ENCODE measurements at regions not wholly inside any gene's neighbourhood (a gene's known extent, or its start where the extent isn't known, plus 50 kb on each side); places are given as distances from the start of the nearest gene placed in this dataset.

- Mint-ChIP-seq H3K36me3 (no peaks in the 10 kb centered on the region), H3K4me3 (no peak overlapping the region), H3K4me1 (ENCODE audit: unreplicated experiment) (peaks cover 14% of the 10 kb centered on the region), H3K9me3 (no peaks in the 10 kb centered on the region), H3K27ac (no peak overlapping the region), H3K27me3 (no peaks in the 10 kb centered on the region)
- DNase-seq (ENCODE audit: extremely low spot score, unreplicated experiment) = no peak
- TF ChIP-seq CTCF (conservative IDR thresholded peaks at IDR 0.05) = no peak
Measured at GRCh38 chr2:16118611-16119590, 178.6 kb downstream of the MYCN start.

GRCh38 chr2:16117791-16118610, 177.7 kb downstream of the MYCN start:
- no peak for DNase-seq (ENCODE audit: extremely low spot score, unreplicated experiment)
- no peaks in the 10 kb centered on the region for H3K27me3 Mint-ChIP-seq
- no peak for TF ChIP-seq CTCF (conservative IDR thresholded peaks at IDR 0.05)
- no peak overlapping the region for H3K27ac Mint-ChIP-seq
- H3K36me3 Mint-ChIP-seq = no peaks in the 10 kb centered on the region
- H3K4me1 Mint-ChIP-seq (ENCODE audit: unreplicated experiment) = peaks cover 12% of the 10 kb centered on the region
- H3K9me3 Mint-ChIP-seq = no peaks in the 10 kb centered on the region
- H3K4me3 Mint-ChIP-seq = no peak overlapping the region

- H3K36me3 Mint-ChIP-seq = no peaks in the 10 kb centered on the region
- no peak overlapping the region for H3K27ac Mint-ChIP-seq
- no peak for DNase-seq (ENCODE audit: extremely low spot score, unreplicated experiment)
- no peaks in the 10 kb centered on the region for H3K27me3 Mint-ChIP-seq
- no peaks in the 10 kb centered on the region for H3K9me3 Mint-ChIP-seq
- peaks cover 12% of the 10 kb centered on the region for H3K4me1 Mint-ChIP-seq (ENCODE audit: unreplicated experiment)
- no peak for TF ChIP-seq CTCF (conservative IDR thresholded peaks at IDR 0.05)
- H3K4me3 Mint-ChIP-seq = no peak overlapping the region
Measured at GRCh38 chr2:16117021-16117700, 176.8 kb downstream of the MYCN start.

GRCh38 chr2:16115881-16116830, 175.8 kb downstream of the MYCN start:
- peaks cover 12% of the 10 kb centered on the region for H3K4me1 Mint-ChIP-seq (ENCODE audit: unreplicated experiment)
- no peaks in the 10 kb centered on the region for H3K36me3 Mint-ChIP-seq
- H3K27ac Mint-ChIP-seq = no peak overlapping the region
- no peak overlapping the region for H3K4me3 Mint-ChIP-seq
- no peaks in the 10 kb centered on the region for H3K27me3 Mint-ChIP-seq
- no peak for TF ChIP-seq CTCF (conservative IDR thresholded peaks at IDR 0.05)
- no peak for DNase-seq (ENCODE audit: extremely low spot score, unreplicated experiment)
- H3K9me3 Mint-ChIP-seq = no peaks in the 10 kb centered on the region

All from type B pancreatic cell (in vitro differentiated cells).